Left hindlimb (tissue), 1 donor: ENCODE measurements at regions not wholly inside any gene's neighbourhood (a gene's known extent, or its start where the extent isn't known, plus 50 kb on each side); places are given as distances from the start of the nearest gene placed in this dataset.

Experiments used
- DNase-seq: peaks from one replicate; pipeline ENCODE4 v3.0.0-alpha.2; 2018

- no peak for DNase-seq
Measured at GRCh38 chr1:221900678-221901077, 158.8 kb upstream of the DUSP10 start.

GRCh38 chr1:221897321-221897721 lies 155.4 kb upstream of the DUSP10 start:
- DNase-seq: no peak

GRCh38 chr1:221892301-221892830 lies 150.5 kb upstream of the DUSP10 start:
- no peak for DNase-seq

- no peak for DNase-seq
Measured at GRCh38 chr1:221891708-221892107, 149.8 kb upstream of the DUSP10 start.

- DNase-seq: no peak
Measured at GRCh38 chr1:221888801-221889200, 146.9 kb upstream of the DUSP10 start.

GRCh38 chr1:221888218-221888617 lies 146.3 kb upstream of the DUSP10 start:
- no peak for DNase-seq

- DNase-seq: no peak
Measured at GRCh38 chr1:221887758-221888157, 145.9 kb upstream of the DUSP10 start.

- no peak for DNase-seq
Measured at GRCh38 chr1:221887415-221887746, 145.5 kb upstream of the DUSP10 start.

- no peak for DNase-seq
Measured at GRCh38 chr1:221886743-221887414, 145.0 kb upstream of the DUSP10 start.

GRCh38 chr1:221886311-221886710 lies 144.4 kb upstream of the DUSP10 start:
- DNase-seq: no peak

GRCh38 chr1:221884821-221885220 lies 142.9 kb upstream of the DUSP10 start:
- DNase-seq: no peak

GRCh38 chr1:221881805-221882581 lies 140.1 kb upstream of the DUSP10 start:
- DNase-seq: no peak

- no peak for DNase-seq
Measured at GRCh38 chr1:221880182-221880581, 138.3 kb upstream of the DUSP10 start.

GRCh38 chr1:221878134-221878533 lies 136.2 kb upstream of the DUSP10 start:
- no peak for DNase-seq

GRCh38 chr1:221877311-221877710 lies 135.4 kb upstream of the DUSP10 start:
- no peak for DNase-seq

- no peak for DNase-seq
Measured at GRCh38 chr1:221875004-221875330, 133.1 kb upstream of the DUSP10 start.

- no peak for DNase-seq
Measured at GRCh38 chr1:221874285-221875003, 132.6 kb upstream of the DUSP10 start.

GRCh38 chr1:221873673-221874072 lies 131.8 kb upstream of the DUSP10 start:
- DNase-seq: no peak

- DNase-seq: no peak
Measured at GRCh38 chr1:221871056-221871455, 129.2 kb upstream of the DUSP10 start.

- no peak for DNase-seq
Measured at GRCh38 chr1:221869779-221870178, 127.9 kb upstream of the DUSP10 start.

GRCh38 chr1:221868593-221869303 lies 126.9 kb upstream of the DUSP10 start:
- no peak for DNase-seq

GRCh38 chr1:221867003-221867402 lies 125.1 kb upstream of the DUSP10 start:
- DNase-seq: no peak

- peak; percentile 44 for DNase-seq
Measured at GRCh38 chr1:221865808-221866207, 123.9 kb upstream of the DUSP10 start.
